ENCODE measurements at regions not wholly inside any gene's neighbourhood (a gene's known extent, or its start where the extent isn't known, plus 50 kb on each side); places are given as distances from the start of the nearest gene placed in this dataset.
A peak's percentile ranks its signal among the peaks of the same experiment; 100 is the strongest.
"Not testable (repeated sequence)": the region's sequence is repeated elsewhere in the genome, so short reads cannot be mapped to it uniquely, and the experiment has no call there.

DNA sequence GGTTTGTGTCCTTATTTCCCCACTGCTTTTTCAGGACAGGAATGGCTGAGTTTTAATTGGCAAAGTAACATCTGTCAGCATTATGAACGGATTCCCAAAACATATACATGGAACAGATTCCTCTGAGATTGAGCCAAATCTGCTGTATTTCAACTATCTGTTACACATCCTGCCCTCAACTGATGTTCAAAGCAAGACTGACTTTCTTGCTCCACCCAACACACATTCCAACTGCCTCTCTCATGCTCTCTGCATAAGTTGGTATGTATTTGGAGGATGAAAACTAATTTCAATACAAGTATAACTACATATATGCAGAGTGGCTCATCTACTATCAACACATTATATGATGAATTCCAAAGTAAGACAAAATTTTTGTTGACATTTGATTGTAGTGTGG, 342.2 kb downstream of the GATA3 start:
- no peak for DNase-seq

DNA sequence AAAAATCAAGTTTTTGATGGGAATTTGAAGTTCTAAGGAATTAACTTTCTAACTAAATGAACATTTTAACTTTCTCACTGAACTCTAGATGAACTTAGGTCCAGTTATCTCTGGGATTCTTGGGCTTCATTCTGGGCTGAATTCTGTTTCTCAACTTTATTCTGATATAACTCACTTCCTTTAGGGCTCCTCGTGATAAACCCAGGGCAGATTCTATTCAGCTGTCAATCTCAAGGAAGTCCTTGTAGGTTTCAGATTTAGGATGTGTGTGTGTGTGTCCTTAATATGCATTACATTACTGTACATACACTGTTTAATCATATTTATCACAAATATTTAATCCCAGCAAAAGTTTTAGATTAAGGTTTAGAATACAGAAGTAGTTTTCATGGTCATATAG, 344.3 kb downstream of the GATA3 start:
- DNase-seq, result no peak

DNA sequence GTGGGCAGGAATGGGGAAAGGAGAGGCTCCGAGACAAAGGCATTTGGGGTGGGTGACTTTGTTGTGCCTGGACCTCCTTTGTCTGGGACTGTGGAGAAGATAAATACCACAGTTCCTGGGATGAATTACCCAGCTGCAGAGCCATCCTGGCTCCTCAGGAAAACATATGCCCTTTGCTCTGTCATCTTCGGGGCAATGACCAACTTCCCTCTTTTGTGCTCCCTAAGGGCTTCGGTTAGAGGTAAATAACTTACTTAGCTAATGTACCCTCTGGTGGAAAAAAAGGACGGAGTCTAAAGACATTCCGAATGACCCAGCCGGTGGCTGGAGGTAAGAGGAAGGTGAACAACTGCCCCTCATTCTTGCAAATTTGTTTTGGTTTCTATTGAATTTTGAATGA, 345.7 kb downstream of the GATA3 start:
- no peak for DNase-seq

DNA sequence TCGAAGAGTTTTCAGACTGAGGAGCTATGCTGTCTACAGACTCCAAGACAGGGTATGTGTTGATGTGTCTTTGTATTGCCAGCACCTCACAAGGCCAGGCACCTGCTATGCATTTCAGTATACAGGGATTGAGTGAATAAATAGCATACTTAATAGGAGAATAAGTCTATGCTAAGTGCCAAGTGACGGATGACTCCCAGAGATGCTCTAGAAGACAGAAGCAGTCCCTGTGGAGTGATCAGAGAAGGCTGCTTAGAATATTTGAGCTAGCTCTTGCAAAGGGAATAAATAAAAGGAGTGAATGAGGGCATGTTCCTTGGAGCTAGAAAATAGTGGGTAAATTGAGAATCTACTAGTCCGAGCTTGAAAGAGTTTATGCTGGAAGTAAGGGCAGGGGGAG, 346.4 kb downstream of the GATA3 start:
- DNase-seq, result no peak

DNA sequence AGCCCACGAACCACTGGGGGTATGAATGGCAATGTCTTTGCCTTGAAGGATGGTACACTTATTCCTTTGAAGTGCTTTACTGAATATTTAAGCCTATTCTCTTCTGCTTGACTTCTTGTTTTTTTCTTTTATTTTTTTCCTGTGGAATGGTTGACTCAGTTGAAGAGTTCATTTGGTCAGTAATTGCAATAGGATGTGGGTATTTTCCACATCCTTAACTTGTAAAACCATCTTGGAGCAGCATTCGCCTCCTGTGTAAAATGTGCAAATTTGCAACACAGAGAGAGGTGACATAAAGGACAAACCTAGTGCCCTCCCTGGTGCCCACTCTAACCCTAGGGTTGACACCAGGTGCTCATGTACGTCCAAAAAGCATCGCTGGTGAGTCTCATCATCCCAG, 347.0 kb downstream of the GATA3 start:
- DNase-seq, result no peak

DNA sequence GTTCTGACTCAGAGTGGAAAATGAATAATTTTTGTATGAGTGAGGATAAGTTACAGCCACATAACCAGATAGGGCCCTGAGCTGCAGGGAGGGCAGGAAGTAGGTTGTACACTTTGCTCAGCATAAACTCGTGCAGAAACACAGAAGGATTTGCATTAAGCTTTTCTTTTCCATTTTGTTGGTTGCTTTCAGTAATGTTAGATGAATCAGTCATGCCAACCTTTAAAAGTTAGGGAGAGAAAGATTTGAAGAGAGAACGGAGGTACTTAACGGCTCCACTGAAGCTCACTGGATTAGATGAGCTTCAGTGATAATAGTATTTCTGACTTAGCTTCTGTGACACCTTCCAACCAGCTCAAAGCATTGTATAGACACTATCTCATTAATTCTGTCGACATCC, 348.1 kb downstream of the GATA3 start:
- peak; percentile 40 for DNase-seq

DNA sequence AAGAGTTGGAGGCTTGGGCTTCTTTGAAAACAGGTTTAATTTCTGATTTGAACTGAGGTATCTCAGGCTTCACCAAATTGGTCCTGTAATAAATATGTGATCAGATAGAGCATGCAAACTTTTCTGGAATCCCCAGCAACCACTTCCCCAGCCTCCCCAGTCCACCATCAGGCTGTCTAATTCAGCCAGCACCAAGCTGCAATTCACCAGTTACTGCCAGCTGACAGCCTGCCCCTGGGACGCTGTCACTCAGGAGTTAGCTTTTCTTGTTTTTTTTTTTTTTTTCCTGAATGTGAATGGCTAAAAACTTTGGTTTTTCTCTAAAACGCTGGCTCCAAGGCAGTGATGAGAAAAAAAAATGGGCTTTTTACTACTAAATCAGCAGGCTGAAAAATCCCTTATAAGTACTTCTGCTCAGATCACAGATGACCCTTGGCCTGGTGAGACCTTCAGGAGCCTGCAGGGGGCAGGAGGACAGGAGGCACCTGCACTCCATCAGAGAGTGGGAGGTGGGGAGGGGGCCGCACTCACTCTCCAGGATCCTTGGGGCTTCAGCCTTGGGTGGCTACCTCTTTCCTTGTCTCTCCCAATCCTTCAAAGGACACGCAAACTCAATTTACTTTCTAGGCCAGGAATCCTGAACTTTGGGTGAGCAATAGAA, 349.4 kb downstream of the GATA3 start:
- no peak for DNase-seq

DNA sequence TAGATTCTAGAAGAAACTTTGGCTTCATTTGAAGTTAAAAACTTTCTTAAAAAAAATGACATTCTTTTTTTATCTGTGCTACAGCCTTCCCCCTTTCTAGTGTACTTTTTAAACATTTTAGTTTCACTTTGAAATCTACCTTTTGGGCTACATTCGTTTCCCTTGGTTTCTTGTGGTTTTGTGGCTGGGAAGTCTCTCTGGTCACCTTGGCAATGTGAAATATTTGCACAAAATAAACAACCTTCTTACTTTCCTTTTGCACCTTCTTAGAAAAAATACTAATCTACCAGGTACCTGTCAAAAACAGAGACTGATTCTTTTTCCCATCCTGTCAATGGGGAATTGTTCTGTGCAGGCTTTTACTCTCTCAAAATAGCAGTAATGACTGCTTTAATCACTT, 350.2 kb downstream of the GATA3 start:
- no peak for DNase-seq

DNA sequence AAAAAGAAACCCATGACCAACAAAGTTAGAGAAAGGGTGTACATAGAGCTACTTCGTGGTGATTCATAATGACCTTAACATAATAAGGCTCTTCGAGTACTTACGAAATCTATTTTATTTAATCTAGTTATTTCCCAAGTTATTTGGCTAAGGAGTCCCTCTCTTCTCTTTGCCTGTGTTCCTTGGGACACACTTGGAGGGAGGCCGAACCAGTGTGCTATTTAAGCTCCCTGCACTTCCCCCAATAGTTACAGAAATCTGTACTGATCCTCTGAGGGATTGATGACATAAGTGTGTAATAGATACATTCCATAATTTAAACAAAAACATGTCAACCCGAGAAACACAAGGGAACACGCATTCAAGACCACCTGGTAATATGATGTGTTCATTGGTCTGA, 351.1 kb downstream of the GATA3 start:
- DNase-seq, result no peak

DNA sequence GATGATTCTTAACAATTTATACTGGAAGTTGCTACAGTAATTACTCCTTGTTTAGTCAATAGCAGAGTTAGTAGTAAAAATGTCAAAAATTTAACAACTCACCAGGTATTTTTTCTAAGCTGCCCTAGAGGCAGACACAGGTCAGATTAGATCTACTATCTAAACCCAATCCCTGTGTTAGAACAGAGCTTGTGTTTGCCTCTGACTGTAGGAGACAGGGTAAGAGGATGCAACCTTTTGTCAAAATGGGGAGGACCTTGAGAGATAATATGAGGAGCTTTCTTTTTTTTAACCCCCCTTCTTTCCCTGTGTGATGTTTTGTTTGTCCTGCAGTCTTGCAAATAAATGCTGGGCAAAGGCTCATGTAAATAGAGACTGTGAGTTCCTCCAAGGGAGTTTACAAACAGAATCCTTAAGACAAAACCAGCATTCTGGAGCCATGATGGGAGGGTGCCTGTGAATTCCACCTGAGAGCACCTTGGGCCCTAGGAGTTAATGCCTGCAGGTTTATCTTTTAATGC, 353.1 kb downstream of the GATA3 start:
- DNase-seq, result no peak

DNA sequence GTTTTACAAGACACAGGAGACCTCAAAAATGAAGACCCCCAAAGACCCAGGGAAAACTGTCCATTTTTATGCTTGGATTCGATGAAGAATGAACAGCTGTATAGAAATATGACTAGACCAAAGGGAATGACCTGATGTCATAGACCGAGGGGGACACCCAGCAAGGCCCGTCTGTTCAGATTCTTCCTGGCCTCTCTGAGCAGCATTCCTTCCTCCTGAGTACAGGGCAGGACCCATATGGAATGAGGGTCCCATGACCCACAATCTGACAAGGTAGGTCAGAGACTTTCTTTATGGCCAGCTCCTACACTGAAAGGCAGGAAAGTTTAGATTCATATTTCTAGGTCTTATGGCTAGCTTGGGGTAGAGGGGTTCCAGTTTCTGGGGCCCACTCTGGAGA, 356.0 kb downstream of the GATA3 start:
- DNase-seq, result no peak

DNA sequence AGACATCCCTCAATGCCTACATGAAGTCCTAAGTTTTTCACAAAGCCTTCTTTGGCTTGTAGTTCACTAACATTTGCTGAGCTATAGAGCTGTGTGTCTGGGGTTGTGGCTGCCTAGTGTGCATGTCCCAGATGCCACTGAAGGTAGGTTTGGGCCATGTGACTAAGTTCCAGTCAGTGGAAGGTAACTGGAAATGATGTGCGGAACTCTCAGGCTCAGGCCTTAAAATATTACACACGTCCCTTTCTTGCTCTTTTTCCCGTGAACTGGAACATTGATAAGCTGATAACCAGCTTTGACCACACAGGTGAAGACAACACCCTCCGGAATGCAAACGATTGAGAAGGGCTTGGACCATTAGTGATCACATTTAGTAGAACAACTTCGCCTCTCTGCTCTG, 358.1 kb downstream of the GATA3 start:
- DNase-seq, result no peak

DNA sequence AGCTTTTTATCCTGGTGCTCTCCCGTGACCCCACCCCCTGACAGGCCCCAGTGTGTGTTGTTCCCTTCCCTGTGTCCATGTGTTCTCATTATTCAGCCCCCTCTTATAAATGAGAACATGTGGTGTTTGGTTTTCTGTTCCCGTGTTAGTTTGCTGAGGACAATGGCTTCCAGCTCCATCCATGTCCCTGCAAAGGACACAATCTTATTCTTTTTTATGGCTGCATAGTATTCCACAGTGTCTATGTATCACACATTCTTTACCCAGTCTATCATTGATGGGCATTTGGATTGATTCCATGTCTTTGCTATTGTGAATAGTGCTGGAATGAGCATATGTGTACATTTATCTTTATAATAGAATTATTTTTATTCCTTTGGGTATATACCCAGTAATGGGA, 360.5 kb downstream of the GATA3 start:
- DNase-seq, result not testable (repeated sequence)

DNA sequence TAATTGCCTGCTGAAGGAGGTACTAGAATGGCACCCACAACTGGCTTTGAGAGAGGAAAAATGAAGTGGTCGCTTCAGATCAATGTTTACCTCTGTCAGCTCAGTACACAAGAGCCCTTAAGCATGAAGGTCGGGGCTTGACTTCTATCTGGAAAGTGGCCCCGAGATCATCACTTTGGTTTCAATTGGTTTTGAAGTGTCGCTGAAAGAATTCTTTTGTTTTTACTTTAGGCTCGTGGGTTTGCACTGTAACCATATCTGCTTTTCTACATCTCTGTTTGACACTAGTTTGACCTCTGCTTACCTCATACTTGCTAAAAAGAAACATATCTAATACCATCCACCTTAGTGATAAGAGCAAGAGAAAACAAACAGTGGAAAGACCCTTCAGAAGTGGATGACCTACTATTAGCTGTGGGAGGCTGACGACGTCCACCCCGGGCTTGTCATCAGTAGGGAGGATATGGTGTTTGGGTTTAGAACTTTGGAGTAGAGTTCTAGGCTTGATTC, 361.8 kb downstream of the GATA3 start:
- no peak for DNase-seq

DNA sequence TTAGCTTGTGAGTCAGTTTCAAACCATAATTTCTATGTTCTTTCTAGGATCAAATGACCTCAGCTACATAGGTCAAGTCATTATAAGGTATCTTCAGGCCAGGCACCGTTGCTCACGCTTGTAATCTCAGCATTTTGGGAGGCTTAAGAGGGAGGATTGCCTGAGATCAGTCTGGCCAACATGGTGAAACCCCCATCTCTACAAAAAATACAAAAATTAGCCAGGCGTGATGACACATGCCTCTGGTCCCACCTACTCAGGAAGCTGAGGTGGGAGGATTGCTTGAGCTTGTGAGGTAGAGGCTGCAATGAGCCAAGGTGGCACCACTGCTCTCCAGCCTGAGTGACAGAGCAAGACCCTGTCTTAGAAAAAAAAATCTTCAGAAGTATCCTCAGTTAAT, 362.3 kb downstream of the GATA3 start:
- DNase-seq, result no peak

DNA sequence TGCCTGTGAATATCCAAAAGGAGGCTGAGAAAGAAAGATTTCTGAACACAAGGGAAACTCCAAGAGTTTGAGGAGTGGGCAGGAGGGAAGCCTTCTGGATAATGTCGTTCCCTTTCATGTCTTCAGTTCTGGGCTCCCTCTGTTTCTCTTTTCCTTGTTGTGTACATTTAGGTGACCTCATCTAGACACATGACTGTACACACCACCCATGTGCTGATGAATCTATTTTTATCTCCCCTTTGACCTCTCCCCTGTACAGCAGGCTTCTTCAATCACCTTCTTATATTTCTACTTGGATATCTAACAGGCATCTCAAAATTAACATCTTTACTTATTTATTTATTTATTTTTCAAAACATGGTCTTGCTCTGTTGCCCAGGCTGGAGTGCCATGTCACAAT, 363.1 kb downstream of the GATA3 start:
- no peak for DNase-seq

DNA sequence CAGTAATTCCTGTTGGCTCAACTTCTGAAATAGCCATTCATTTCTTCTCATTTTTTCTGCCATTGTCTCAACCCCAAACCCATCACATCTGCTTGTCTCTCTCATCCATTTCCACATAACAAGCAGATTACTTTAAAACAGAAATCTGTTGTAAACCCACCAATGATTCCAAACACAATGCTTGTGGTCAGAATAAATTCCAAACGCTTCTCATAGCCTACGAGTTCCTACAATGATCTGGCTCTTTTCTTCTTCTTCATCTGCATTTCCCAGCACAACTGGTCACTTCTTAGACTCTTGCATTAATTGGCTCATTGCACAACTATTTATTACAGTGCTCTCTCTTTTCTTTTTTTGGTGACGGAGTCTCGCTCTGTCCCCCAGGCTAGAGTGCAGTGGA, 364.1 kb downstream of the GATA3 start:
- no peak for DNase-seq

DNA sequence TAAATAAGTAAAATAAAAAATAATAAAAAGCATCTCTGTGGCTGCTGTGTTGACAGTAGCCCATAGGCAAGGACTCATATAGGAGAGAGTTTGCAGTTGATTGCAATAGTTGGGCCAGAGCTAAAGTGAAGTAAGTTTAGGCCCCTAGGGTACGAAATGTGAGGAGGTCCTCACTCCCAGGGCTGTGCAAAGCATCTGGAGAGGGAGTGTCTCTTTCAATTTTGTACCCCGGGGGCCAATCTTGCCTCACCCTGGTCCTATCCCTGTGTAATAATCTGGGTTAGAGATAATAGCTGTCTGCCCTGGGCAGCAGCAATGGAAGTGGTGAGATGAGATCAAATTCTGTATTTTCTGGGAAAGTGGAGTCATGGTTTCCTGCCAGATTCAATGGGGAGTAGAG, 365.7 kb downstream of the GATA3 start:
- no peak for DNase-seq

DNA sequence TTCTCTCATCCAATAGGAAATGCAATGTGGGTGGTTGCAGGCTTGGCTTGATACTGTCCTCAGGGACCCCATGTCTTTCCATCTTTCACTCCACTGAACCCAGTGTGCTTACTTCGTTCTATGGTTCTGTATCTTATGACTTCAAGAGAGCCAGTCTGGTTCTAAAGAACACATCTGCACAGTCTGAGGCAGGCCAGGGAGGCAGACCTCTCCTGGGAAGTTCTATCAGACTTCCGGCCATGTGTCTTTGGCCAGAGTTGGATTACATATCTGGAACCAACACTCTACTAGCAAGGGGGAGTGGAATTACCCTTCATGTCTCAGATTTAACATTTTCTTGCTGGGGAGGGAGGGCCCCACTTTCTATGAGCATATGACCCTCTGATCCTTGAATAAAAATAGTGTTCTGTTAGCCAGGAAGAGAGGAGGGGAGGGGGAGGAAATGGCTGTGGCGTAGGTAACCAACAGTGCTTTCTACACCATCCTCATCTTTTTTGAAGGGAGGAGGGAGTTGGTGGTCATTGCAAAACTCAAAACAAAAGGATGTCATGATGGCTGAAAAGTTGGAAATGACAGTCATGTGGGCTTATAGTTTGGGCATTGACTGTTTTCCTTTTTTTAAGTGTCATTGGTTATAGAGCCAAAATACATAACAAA, 370.2 kb downstream of the GATA3 start:
- DNase-seq, result no peak

DNA sequence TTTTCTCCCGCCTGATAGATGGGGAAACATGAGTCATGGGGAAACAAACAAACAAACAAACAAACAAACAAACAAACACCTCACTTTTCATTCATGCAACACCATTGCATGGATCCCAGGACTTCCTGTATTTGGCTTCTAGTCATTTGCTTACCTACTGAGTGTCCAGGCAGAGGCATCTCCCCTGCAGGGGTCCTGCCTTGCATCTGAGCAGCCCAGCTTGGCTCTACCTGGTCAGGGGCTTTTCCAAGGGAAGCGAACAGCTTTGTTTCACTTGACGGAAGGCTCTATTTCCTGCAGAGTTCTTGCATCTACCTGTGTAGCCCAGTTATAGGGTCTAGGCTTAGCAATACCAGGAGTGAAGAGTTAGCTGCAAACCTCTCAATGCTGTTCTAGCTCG, 374.2 kb downstream of the GATA3 start:
- no peak for DNase-seq

DNA sequence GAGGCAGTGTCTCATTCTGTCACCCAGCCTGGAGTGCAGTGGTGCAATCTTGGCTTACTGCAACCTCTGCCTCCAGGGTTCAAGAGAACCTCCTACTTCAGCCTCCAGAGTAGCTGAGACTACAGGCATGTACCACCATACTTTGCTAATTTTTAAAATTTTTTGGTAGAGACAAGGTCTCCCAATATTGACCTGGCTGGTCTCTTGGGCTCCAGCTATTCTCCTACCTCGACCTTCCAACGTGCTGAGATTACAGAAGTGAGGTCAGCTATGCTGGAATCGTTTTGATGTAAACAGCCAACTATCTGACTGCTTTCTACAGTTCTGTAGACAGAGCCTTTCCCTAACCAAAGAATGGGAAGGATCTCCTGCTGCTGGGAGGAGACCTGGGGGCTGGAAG, 375.8 kb downstream of the GATA3 start:
- no peak for DNase-seq

DNA sequence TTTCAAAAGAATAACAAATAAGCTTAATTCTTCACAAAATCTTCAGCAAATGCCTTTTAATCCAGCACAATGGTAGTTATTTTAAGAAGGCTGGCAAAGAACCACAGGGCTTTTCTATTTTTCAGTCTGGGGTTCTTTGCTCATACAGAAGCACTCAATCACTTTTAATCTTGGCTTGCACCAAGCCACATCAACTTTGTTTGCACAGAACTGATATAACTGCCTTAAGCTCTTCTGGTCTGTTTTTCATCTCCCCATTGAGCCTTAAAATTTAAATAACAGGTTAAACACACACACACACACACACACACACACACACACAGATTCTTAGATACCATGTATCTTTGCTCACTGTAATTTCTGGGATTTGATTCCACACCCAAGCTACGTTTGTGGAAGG, 377.0 kb downstream of the GATA3 start:
- DNase-seq, result no peak

DNA sequence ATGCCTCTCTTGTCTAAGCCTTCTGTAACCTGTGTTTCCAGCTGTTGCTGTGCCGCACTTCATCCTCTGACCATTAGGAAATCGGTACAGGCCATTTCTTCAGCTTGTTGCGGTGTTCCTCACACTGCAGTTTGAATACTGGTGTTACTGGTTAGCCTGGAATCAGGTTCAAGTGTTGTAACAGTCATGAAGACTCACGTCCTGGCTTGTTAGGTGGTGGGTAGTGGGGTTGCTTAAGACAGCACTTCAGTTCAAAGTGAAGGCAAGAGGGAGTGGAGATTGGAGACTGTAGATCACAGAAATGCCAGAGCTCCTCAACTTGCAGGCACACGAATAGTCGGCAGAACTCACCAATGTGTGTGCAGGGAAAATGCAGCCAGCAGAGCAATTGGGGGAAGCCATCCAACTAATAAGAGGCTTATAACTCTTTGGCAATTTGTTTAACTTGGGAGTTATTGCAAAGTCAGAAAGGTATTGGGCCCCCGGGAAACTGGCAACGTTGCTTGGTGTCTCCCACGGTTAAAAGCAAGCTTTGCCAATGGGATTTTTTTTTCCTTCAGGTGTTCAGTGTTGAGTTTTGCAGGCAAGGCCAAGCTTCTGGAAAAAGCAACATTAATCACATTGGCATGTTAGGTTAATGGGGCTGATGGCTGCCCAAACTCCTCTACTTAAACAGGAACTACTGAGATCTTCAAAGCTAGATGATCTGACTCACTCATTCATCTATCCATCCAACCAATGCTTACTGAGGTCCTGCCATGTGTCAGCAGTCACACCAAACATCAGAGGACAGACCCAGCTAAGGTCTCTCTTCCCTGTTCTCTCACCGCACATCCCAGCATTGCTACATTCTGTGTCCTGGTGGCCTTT, 380.9 kb downstream of the GATA3 start:
- DNase-seq, result no peak

DNA sequence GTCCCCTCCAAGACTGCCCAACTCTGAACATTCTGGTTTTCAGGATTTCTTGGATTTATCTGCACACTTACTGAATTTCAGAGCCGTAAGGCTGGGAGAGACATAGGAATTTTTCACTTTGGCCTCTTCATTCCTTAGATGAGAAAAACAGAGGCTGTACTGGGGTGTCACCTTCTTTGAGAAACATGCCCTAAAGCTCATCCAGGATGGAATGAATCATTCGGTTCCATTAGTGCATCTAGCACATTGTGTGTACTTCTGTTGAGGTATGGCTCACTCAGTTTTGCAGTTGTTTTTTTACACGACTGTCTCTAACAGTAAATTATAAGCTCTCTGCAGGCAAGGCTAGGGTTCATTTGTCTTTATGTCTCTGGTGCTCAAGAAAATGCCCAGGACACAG, 383.4 kb downstream of the GATA3 start:
- DNase-seq, result no peak
